ENCODE measurements at regions not wholly inside any gene's neighbourhood (a gene's known extent, or its start where the extent isn't known, plus 50 kb on each side); places are given as distances from the start of the nearest gene placed in this dataset.

- no peak for TF ChIP-seq POLR2A (IDR thresholded peaks at IDR 0.05; ENCODE audit: low read length)
- TF ChIP-seq GATA1 (IDR thresholded peaks at IDR 0.05; ENCODE audit: low read depth, low read length): no peak
Observed at GRCh38 chr5:54360925-54361662, 50.7 kb upstream of the ARL15 start.
